Upper lobe of right lung (tissue), 1 donor: ENCODE measurements at regions not wholly inside any gene's neighbourhood (a gene's known extent, or its start where the extent isn't known, plus 50 kb on each side); places are given as distances from the start of the nearest gene placed in this dataset.
"Not testable (repeated sequence)": the region's sequence is repeated elsewhere in the genome, so short reads cannot be mapped to it uniquely, and the experiment has no call there.

Source experiments
- ATAC-seq: fragments of 200-7000 bp; cut with Tn5 transposase; one replicate; pipeline ENCODE4 v1.9.1; 2020; ENCODE audit warnings: mild to moderate bottlenecking, moderate library complexity
- DNase-seq: peaks from one replicate; pipeline ENCODE4 v3.0.0-alpha.2; 2020
- H3K27ac ChIP-seq: fragments of 200-600 bp; one replicate; pipeline ENCODE4 v1.8.0; 2022
- H3K27me3 ChIP-seq: fragments of 200-600 bp; one replicate; pipeline ENCODE4 v1.8.0; 2022; ENCODE audit warnings: mild to moderate bottlenecking
- H3K36me3 ChIP-seq: fragments of 200-600 bp; one replicate; pipeline ENCODE4 v1.8.0; 2022
- H3K4me1 ChIP-seq: fragments of 200-600 bp; one replicate; pipeline ENCODE4 v1.8.0; 2022
- H3K4me3 ChIP-seq: fragments of 200-600 bp; one replicate; pipeline ENCODE4 v1.8.0; 2022; ENCODE audit warnings: mild to moderate bottlenecking
- H3K9me3 ChIP-seq: fragments of 200-600 bp; one replicate; pipeline ENCODE4 v1.8.0; 2022
- CTCF ChIP-seq: fragments of 200-600 bp; IDR thresholded peaks from one replicate; pipeline ENCODE4 v1.8.0; 2022; ENCODE audit warnings: antibody characterized with exemption
- intact Hi-C: fragments of 100-400 bp; cut with DNase I; formaldehyde crosslinking; loops from one replicate; pipeline ENCODE4 v1.11.0; 2022
- donor health status: DM: no; HTN: yes; CAD: no; lungs with severe emphysema.

GRCh38 chr4:190118519-190118918, 54.2 kb downstream of the DBET start:
- H3K4me1 ChIP-seq, H3K27me3 ChIP-seq, ATAC-seq, H3K4me3 ChIP-seq, H3K27ac ChIP-seq, H3K36me3 ChIP-seq, H3K9me3 ChIP-seq, intact Hi-C loops: not testable (repeated sequence)
- peak; percentile 7 for DNase-seq

GRCh38 chr4:190119474-190119873, 54.1 kb upstream of the DUX4 start:
- DNase-seq, intact Hi-C loops, H3K27me3 ChIP-seq, H3K9me3 ChIP-seq, H3K27ac ChIP-seq, H3K4me1 ChIP-seq, H3K36me3 ChIP-seq, H3K4me3 ChIP-seq: not testable (repeated sequence)
- ATAC-seq = peak; percentile 53

GRCh38 chr4:190120111-190120514, 53.5 kb upstream of the DUX4 start:
- H3K27me3 ChIP-seq, H3K36me3 ChIP-seq, H3K4me1 ChIP-seq, H3K9me3 ChIP-seq, H3K4me3 ChIP-seq, intact Hi-C loops, H3K27ac ChIP-seq: not testable (repeated sequence)
- DNase-seq (peak; percentile 5), ATAC-seq (peak; percentile 78)

- H3K27ac ChIP-seq, H3K27me3 ChIP-seq, H3K36me3 ChIP-seq, H3K4me3 ChIP-seq, intact Hi-C loops, H3K9me3 ChIP-seq, H3K4me1 ChIP-seq: not testable (repeated sequence)
- ATAC-seq (peak; percentile 49), DNase-seq (peak; percentile 53)
- TF ChIP-seq CTCF = peak; percentile 29
Observed at GRCh38 chr4:190120537-190121001, 53.0 kb upstream of the DUX4 start.

GRCh38 chr4:190121076-190121671, 52.4 kb upstream of the DUX4 start:
- H3K4me1 ChIP-seq = not testable (repeated sequence)

GRCh38 chr4:190121759-190122158, 51.8 kb upstream of the DUX4 start:
- Histone ChIP-seq H3K4me1 (no peaks in the 10 kb centered on the region), H3K9me3 (no peaks in the 10 kb centered on the region), H3K27ac (no peak overlapping the region), H3K4me3 (no peak overlapping the region), H3K36me3 (no peaks in the 10 kb centered on the region), H3K27me3 (no peaks in the 10 kb centered on the region)
- DNase-seq (peak; percentile 38), ATAC-seq (peak; percentile 61)
- intact Hi-C loops = no loop called here
- TF ChIP-seq CTCF = no peak

More at GRCh38 chr4:190121076-190121671, 52.4 kb upstream of the DUX4 start:
- H3K27ac ChIP-seq, intact Hi-C loops, H3K27me3 ChIP-seq, H3K36me3 ChIP-seq, ATAC-seq, H3K4me3 ChIP-seq, H3K9me3 ChIP-seq: not testable (repeated sequence)
- peak; percentile 11 for DNase-seq

- DNase-seq (peak; percentile 58), ATAC-seq (peak; percentile 50)
- H3K27me3 ChIP-seq, H3K9me3 ChIP-seq, H3K27ac ChIP-seq, intact Hi-C loops, H3K36me3 ChIP-seq, H3K4me3 ChIP-seq, H3K4me1 ChIP-seq: not testable (repeated sequence)
Observed at GRCh38 chr4:190122161-190123142, 51.1 kb upstream of the DUX4 start.
